ENCODE measurements at regions not wholly inside any gene's neighbourhood (a gene's known extent, or its start where the extent isn't known, plus 50 kb on each side); places are given as distances from the start of the nearest gene placed in this dataset.

DNA sequence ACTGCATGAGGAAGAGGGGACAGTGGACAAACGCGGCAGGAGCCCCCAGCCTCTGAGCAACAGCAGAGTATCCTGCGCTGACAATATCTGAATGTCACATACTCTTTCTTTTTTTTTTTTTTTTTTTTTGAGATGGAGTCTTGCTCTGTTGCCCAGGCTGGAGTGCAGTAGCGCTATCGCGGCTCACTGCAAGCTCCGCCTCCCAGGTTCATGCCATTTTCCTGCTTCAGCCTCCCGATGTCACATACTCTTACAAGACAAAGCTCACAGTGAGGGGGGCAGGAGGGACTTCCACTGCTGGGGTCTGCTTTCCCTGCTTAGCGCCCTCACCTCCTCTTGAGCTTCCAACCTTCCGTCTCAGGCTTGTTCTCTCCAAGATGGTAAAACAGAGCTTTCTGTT, 51.2 kb upstream of the TNS3 start:
- H3K4me3 ChIP-seq (ENCODE audit: low read depth in 2 of 2, low read length in 1 of 2): no peak overlapping the region
- H3F3A ChIP-seq (replicated peaks; ENCODE audit: insufficient read depth): peaks cover 8% of the 10 kb centered on the region
- ChIA-PET POLR2A (no interaction called here), CTCF (interaction anchor here (0.6 kb wide), 1 partner anchor 378 kb away, joined by 3 read pairs; no protein-coding TSS in a partner anchor)
- no peaks in the 10 kb centered on the region for H3K79me2 ChIP-seq (ENCODE audit: insufficient read depth)
- H3K9me3 ChIP-seq: no peaks in the 10 kb centered on the region
- H3K9ac ChIP-seq: no peak overlapping the region
- no peak overlapping the region for H3K27ac ChIP-seq (ENCODE audit: low read depth in 2 of 2, low read length in 1 of 2)
- H3K4me1 ChIP-seq (ENCODE audit: control insufficient read depth in 1 of 2, insufficient read depth in 2 of 2, low read depth in 1 of 2, low read length in 1 of 2): peaks cover 12 to 23% of the 10 kb centered on the region in 2 experiments; a peak in 2 of 4 replicates
- no peaks in the 10 kb centered on the region for H3K36me3 ChIP-seq (replicated peaks in 1 of 2; ENCODE audit: control insufficient read depth in 1 of 2, insufficient read depth in 2 of 2, low read length in 1 of 2)
- DNase-seq: no peak
- no peaks in the 10 kb centered on the region for H3K9me2 ChIP-seq
- WGBS (ENCODE audit: low lambda C conversion rate): 96% methylated on average over 10 of the region's 10 CpGs
- H3K27me3 ChIP-seq (ENCODE audit: insufficient read depth): no peaks in the 10 kb centered on the region
- TF ChIP-seq RAD21 (IDR thresholded peaks at IDR 0.05; ENCODE audit: low read length) (no peak), RCOR1 (IDR thresholded peaks at IDR 0.05; ENCODE audit: low read length) (no peak), TEAD4 (IDR thresholded peaks at IDR 0.05; ENCODE audit: borderline replicate concordance, insufficient read depth) (no peak), ELF1 (IDR thresholded peaks at IDR 0.05) (no peak), EP300 (IDR thresholded peaks at IDR 0.05; ENCODE audit: borderline replicate concordance in 1 of 2, low read depth in 1 of 2, low read length in 1 of 2) (no peak), TCF12 (IDR thresholded peaks at IDR 0.05) (no peak), JUND (IDR thresholded peaks at IDR 0.05) (no peak), POLR2AphosphoS5 (IDR thresholded peaks at IDR 0.05; ENCODE audit: low read depth, low read length) (no peak), FOSL2 (IDR thresholded peaks at IDR 0.05; ENCODE audit: borderline replicate concordance, low read depth) (no peak), CHD2 (IDR thresholded peaks at IDR 0.05; ENCODE audit: low read length, partially characterized antibody) (no peak), GABPA (IDR thresholded peaks at IDR 0.05; ENCODE audit: low read depth) (no peak), MEF2A (IDR thresholded peaks at IDR 0.05; ENCODE audit: borderline replicate concordance, low read depth) (no peak)
- TF ChIP-seq, protein P1, sequence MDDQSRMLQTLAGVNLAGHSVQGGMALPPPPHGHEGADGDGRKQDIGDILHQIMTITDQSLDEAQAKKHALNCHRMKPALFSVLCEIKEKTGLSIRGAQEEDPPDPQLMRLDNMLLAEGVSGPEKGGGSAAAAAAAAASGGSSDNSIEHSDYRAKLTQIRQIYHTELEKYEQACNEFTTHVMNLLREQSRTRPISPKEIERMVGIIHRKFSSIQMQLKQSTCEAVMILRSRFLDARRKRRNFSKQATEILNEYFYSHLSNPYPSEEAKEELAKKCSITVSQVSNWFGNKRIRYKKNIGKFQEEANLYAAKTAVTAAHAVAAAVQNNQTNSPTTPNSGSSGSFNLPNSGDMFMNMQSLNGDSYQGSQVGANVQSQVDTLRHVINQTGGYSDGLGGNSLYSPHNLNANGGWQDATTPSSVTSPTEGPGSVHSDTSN (IDR thresholded peaks at IDR 0.05): no peak
- TF ChIP-seq, protein P2, sequence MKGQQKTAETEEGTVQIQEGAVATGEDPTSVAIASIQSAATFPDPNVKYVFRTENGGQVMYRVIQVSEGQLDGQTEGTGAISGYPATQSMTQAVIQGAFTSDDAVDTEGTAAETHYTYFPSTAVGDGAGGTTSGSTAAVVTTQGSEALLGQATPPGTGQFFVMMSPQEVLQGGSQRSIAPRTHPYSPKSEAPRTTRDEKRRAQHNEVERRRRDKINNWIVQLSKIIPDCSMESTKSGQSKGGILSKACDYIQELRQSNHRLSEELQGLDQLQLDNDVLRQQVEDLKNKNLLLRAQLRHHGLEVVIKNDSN (IDR thresholded peaks at IDR 0.05; ENCODE audit: borderline replicate concordance, low read depth): no peak
- TF ChIP-seq, protein P3, sequence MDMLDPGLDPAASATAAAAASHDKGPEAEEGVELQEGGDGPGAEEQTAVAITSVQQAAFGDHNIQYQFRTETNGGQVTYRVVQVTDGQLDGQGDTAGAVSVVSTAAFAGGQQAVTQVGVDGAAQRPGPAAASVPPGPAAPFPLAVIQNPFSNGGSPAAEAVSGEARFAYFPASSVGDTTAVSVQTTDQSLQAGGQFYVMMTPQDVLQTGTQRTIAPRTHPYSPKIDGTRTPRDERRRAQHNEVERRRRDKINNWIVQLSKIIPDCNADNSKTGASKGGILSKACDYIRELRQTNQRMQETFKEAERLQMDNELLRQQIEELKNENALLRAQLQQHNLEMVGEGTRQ (IDR thresholded peaks at IDR 0.05; ENCODE audit: borderline replicate concordance, low read depth, low read length): no peak
- H3K4me2 ChIP-seq: no peak overlapping the region
- no peaks in the 10 kb centered on the region for H4K20me1 ChIP-seq (ENCODE audit: insufficient read depth)
- no peak overlapping the region for H2AFZ ChIP-seq (ENCODE audit: low read depth)

Measured in SK-N-SH (cell line).